ENCODE measurements at regions not wholly inside any gene's neighbourhood (a gene's known extent, or its start where the extent isn't known, plus 50 kb on each side); places are given as distances from the start of the nearest gene placed in this dataset.
"Not testable (repeated sequence)": the region's sequence is repeated elsewhere in the genome, so short reads cannot be mapped to it uniquely, and the experiment has no call there.

- Histone ChIP-seq H3K36me3 (ENCODE audit: control insufficient read depth in 1 of 2, insufficient read depth in 2 of 2, low read length in 2 of 2) (no peaks in the 10 kb centered on the region), H3K9ac (ENCODE audit: low read depth in 1 of 2, low read length in 2 of 2) (no peak overlapping the region), H3K4me1 (ENCODE audit: control insufficient read depth in 1 of 2, insufficient read depth in 2 of 2, low read length in 2 of 2) (no peaks in the 10 kb centered on the region), H3K4me3 (ENCODE audit: low read depth in 1 of 2, low read length in 2 of 2) (no peak overlapping the region), H3K9me3 (ENCODE audit: control insufficient read depth in 1 of 2, low read length in 2 of 2) (no peaks in the 10 kb centered on the region), H3K27me3 (ENCODE audit: control insufficient read depth in 1 of 2, insufficient read depth in 2 of 2, low read length in 2 of 2) (no peaks in the 10 kb centered on the region), H3K27ac (ENCODE audit: low read depth, low read length) (no peak overlapping the region)
These were observed 133.3 kb downstream of the ARL4A start for GRCh38 chr7:12820777-12821176.

GRCh38 chr7:12821746-12822145 is 134.3 kb downstream of the ARL4A start:
- Histone ChIP-seq H3K9me3 (ENCODE audit: control insufficient read depth in 1 of 2, low read length in 2 of 2) (no peaks in the 10 kb centered on the region), H3K4me3 (ENCODE audit: low read depth in 1 of 2, low read length in 2 of 2) (no peak overlapping the region), H3K36me3 (ENCODE audit: control insufficient read depth in 1 of 2, insufficient read depth in 2 of 2, low read length in 2 of 2) (no peaks in the 10 kb centered on the region), H3K27ac (ENCODE audit: low read depth, low read length) (no peak overlapping the region), H3K27me3 (ENCODE audit: control insufficient read depth in 1 of 2, insufficient read depth in 2 of 2, low read length in 2 of 2) (no peaks in the 10 kb centered on the region), H3K9ac (ENCODE audit: low read depth in 1 of 2, low read length in 2 of 2) (no peak overlapping the region), H3K4me1 (ENCODE audit: control insufficient read depth in 1 of 2, insufficient read depth in 2 of 2, low read length in 2 of 2) (no peaks in the 10 kb centered on the region)

- no peaks in the 10 kb centered on the region for H3K36me3 ChIP-seq (ENCODE audit: control insufficient read depth in 1 of 2, insufficient read depth in 2 of 2, low read length in 2 of 2)
These were observed 138.6 kb downstream of the ARL4A start for GRCh38 chr7:12826079-12826478.

GRCh38 chr7:12827219-12827821 is 139.9 kb downstream of the ARL4A start:
- H3K9ac ChIP-seq (ENCODE audit: low read depth in 1 of 2, low read length in 2 of 2): no peak overlapping the region
- H3K9me3 ChIP-seq (ENCODE audit: control insufficient read depth in 1 of 2, low read length in 2 of 2): no peaks in the 10 kb centered on the region
- H3K4me1 ChIP-seq (ENCODE audit: control insufficient read depth in 1 of 2, insufficient read depth in 2 of 2, low read length in 2 of 2): no peaks in the 10 kb centered on the region
- H3K4me3 ChIP-seq (ENCODE audit: low read depth in 1 of 2, low read length in 2 of 2): no peak overlapping the region
- H3K36me3 ChIP-seq (ENCODE audit: control insufficient read depth in 1 of 2, insufficient read depth in 2 of 2, low read length in 2 of 2): no peaks in the 10 kb centered on the region
- H3K27ac ChIP-seq (ENCODE audit: low read depth, low read length): no peak overlapping the region
- no peaks in the 10 kb centered on the region for H3K27me3 ChIP-seq (ENCODE audit: control insufficient read depth in 1 of 2, insufficient read depth in 2 of 2, low read length in 2 of 2)

More at GRCh38 chr7:12826079-12826478, 138.6 kb downstream of the ARL4A start:
- H3K4me1 ChIP-seq (ENCODE audit: control insufficient read depth in 1 of 2, insufficient read depth in 2 of 2, low read length in 2 of 2): no peaks in the 10 kb centered on the region
- H3K27ac ChIP-seq (ENCODE audit: low read depth, low read length): no peak overlapping the region
- no peaks in the 10 kb centered on the region for H3K27me3 ChIP-seq (ENCODE audit: control insufficient read depth in 1 of 2, insufficient read depth in 2 of 2, low read length in 2 of 2)
- H3K9me3 ChIP-seq (ENCODE audit: control insufficient read depth in 1 of 2, low read length in 2 of 2): no peaks in the 10 kb centered on the region
- H3K9ac ChIP-seq (ENCODE audit: low read depth in 1 of 2, low read length in 2 of 2): no peak overlapping the region
- H3K4me3 ChIP-seq (ENCODE audit: low read depth in 1 of 2, low read length in 2 of 2): no peak overlapping the region

- no peaks in the 10 kb centered on the region for H3K36me3 ChIP-seq (ENCODE audit: control insufficient read depth in 1 of 2, insufficient read depth in 2 of 2, low read length in 2 of 2)
- no peaks in the 10 kb centered on the region for H3K27me3 ChIP-seq (ENCODE audit: control insufficient read depth in 1 of 2, insufficient read depth in 2 of 2, low read length in 2 of 2)
- no peak overlapping the region for H3K4me3 ChIP-seq (ENCODE audit: low read depth in 1 of 2, low read length in 2 of 2)
- H3K4me1 ChIP-seq (ENCODE audit: control insufficient read depth in 1 of 2, insufficient read depth in 2 of 2, low read length in 2 of 2): no peaks in the 10 kb centered on the region
- H3K9ac ChIP-seq (ENCODE audit: low read depth in 1 of 2, low read length in 2 of 2): no peak overlapping the region
- no peaks in the 10 kb centered on the region for H3K9me3 ChIP-seq (ENCODE audit: control insufficient read depth in 1 of 2, low read length in 2 of 2)
- H3K27ac ChIP-seq (ENCODE audit: low read depth, low read length): no peak overlapping the region
These were observed 140.5 kb downstream of the ARL4A start for GRCh38 chr7:12827920-12828319.

GRCh38 chr7:12831024-12831423 is 143.6 kb downstream of the ARL4A start:
- H3K36me3 ChIP-seq (ENCODE audit: control insufficient read depth in 1 of 2, insufficient read depth in 2 of 2, low read length in 2 of 2): no peaks in the 10 kb centered on the region
- H3K4me1 ChIP-seq (ENCODE audit: control insufficient read depth in 1 of 2, insufficient read depth in 2 of 2, low read length in 2 of 2): no peaks in the 10 kb centered on the region
- no peak overlapping the region for H3K4me3 ChIP-seq (ENCODE audit: low read depth in 1 of 2, low read length in 2 of 2)
- no peaks in the 10 kb centered on the region for H3K27me3 ChIP-seq (ENCODE audit: control insufficient read depth in 1 of 2, insufficient read depth in 2 of 2, low read length in 2 of 2)
- H3K27ac ChIP-seq (ENCODE audit: low read depth, low read length): no peak overlapping the region
- no peak overlapping the region for H3K9ac ChIP-seq (ENCODE audit: low read depth in 1 of 2, low read length in 2 of 2)
- peaks cover 5% of the 10 kb centered on the region in 2 donors for H3K9me3 ChIP-seq (ENCODE audit: control insufficient read depth in 1 of 2, low read length in 2 of 2)

GRCh38 chr7:12833829-12834228 is 146.4 kb downstream of the ARL4A start:
- Histone ChIP-seq H3K27me3 (ENCODE audit: control insufficient read depth in 1 of 2, insufficient read depth in 2 of 2, low read length in 2 of 2) (no peaks in the 10 kb centered on the region), H3K27ac (ENCODE audit: low read depth, low read length) (no peak overlapping the region), H3K9ac (ENCODE audit: low read depth in 1 of 2, low read length in 2 of 2) (no peak overlapping the region), H3K4me1 (ENCODE audit: control insufficient read depth in 1 of 2, insufficient read depth in 2 of 2, low read length in 2 of 2) (no peaks in the 10 kb centered on the region), H3K36me3 (ENCODE audit: control insufficient read depth in 1 of 2, insufficient read depth in 2 of 2, low read length in 2 of 2) (no peaks in the 10 kb centered on the region), H3K9me3 (ENCODE audit: control insufficient read depth in 1 of 2, low read length in 2 of 2) (peaks cover 5% of the 10 kb centered on the region in 2 donors), H3K4me3 (ENCODE audit: low read depth in 1 of 2, low read length in 2 of 2) (no peak overlapping the region)

GRCh38 chr7:12834782-12835181 is 147.3 kb downstream of the ARL4A start:
- Histone ChIP-seq H3K36me3 (ENCODE audit: control insufficient read depth in 1 of 2, insufficient read depth in 2 of 2, low read length in 2 of 2) (no peaks in the 10 kb centered on the region), H3K27ac (ENCODE audit: low read depth, low read length) (no peak overlapping the region), H3K4me1 (ENCODE audit: control insufficient read depth in 1 of 2, insufficient read depth in 2 of 2, low read length in 2 of 2) (no peaks in the 10 kb centered on the region), H3K4me3 (ENCODE audit: low read depth in 1 of 2, low read length in 2 of 2) (no peak overlapping the region), H3K9me3 (ENCODE audit: control insufficient read depth in 1 of 2, low read length in 2 of 2) (peaks cover 5% of the 10 kb centered on the region in 2 donors), H3K9ac (ENCODE audit: low read depth in 1 of 2, low read length in 2 of 2) (no peak overlapping the region), H3K27me3 (ENCODE audit: control insufficient read depth in 1 of 2, insufficient read depth in 2 of 2, low read length in 2 of 2) (no peaks in the 10 kb centered on the region)

- no peaks in the 10 kb centered on the region for H3K27me3 ChIP-seq (ENCODE audit: control insufficient read depth in 1 of 2, insufficient read depth in 2 of 2, low read length in 2 of 2)
- no peaks in the 10 kb centered on the region for H3K36me3 ChIP-seq (ENCODE audit: control insufficient read depth in 1 of 2, insufficient read depth in 2 of 2, low read length in 2 of 2)
- H3K4me1 ChIP-seq (ENCODE audit: control insufficient read depth in 1 of 2, insufficient read depth in 2 of 2, low read length in 2 of 2): no peaks in the 10 kb centered on the region
- H3K9ac ChIP-seq (ENCODE audit: low read depth in 1 of 2, low read length in 2 of 2): no peak overlapping the region
- peaks cover 0 to 2% of the 10 kb centered on the region in 2 donors for H3K9me3 ChIP-seq (ENCODE audit: control insufficient read depth in 1 of 2, low read length in 2 of 2)
- no peak overlapping the region for H3K4me3 ChIP-seq (ENCODE audit: low read depth in 1 of 2, low read length in 2 of 2)
- H3K27ac ChIP-seq (ENCODE audit: low read depth, low read length): no peak overlapping the region
These were observed 152.2 kb downstream of the ARL4A start for GRCh38 chr7:12839508-12840153.

GRCh38 chr7:12844732-12845131 is 157.3 kb downstream of the ARL4A start:
- not testable (repeated sequence) for H3K27ac ChIP-seq (ENCODE audit: low read depth, low read length); H3K4me3 ChIP-seq (ENCODE audit: low read depth in 1 of 2, low read length in 2 of 2); H3K4me1 ChIP-seq (ENCODE audit: control insufficient read depth in 1 of 2, insufficient read depth in 2 of 2, low read length in 2 of 2); H3K36me3 ChIP-seq (ENCODE audit: control insufficient read depth in 1 of 2, insufficient read depth in 2 of 2, low read length in 2 of 2); H3K9ac ChIP-seq (ENCODE audit: low read depth in 1 of 2, low read length in 2 of 2); H3K27me3 ChIP-seq (ENCODE audit: control insufficient read depth in 1 of 2, insufficient read depth in 2 of 2, low read length in 2 of 2)
- peaks cover 6 to 16% of the 10 kb centered on the region in 2 donors for H3K9me3 ChIP-seq (ENCODE audit: control insufficient read depth in 1 of 2, low read length in 2 of 2)

All from duodenal mucosa (tissue), 2 donors.